SK-N-SH (cell line): ENCODE measurements at regions not wholly inside any gene's neighbourhood (a gene's known extent, or its start where the extent isn't known, plus 50 kb on each side); places are given as distances from the start of the nearest gene placed in this dataset.

Experiments used
- EZH2phosphoT487 ChIP-seq: fragments of 200-600 bp; sonication (generic); IDR thresholded peaks from 2 replicates; pipeline ENCODE4 v1.6.1; 2017; ENCODE audit warnings: low read depth, mixed run types, mild to moderate bottlenecking, antibody characterized with exemption, moderate library complexity, borderline replicate concordance
- FOXM1 ChIP-seq: IDR thresholded peaks from 2 replicates; pipeline ENCODE4 v1.4.0; 2012; ENCODE audit warnings: low read depth, mild to moderate bottlenecking
- MXI1 ChIP-seq: IDR thresholded peaks from 2 replicates; pipeline ENCODE4 v1.6.1; 2012; ENCODE audit warnings: mild to moderate bottlenecking, low read depth, low read length, improper control_type of control experiment
- NFIC ChIP-seq: IDR thresholded peaks from 2 replicates; pipeline ENCODE4 v1.4.0; 2012; ENCODE audit warnings: borderline replicate concordance
- NRF1 ChIP-seq: IDR thresholded peaks from 2 replicates; pipeline ENCODE4 v1.6.1; 2012; ENCODE audit warnings: low read depth, mild to moderate bottlenecking, low read length
- POLR2AphosphoS5 ChIP-seq: IDR thresholded peaks from 2 replicates; pipeline ENCODE4 v1.6.1; 2012; ENCODE audit warnings: low read depth, low read length
- YY1 ChIP-seq: IDR thresholded peaks from 2 replicates; pipeline ENCODE4 v1.4.0; 2012; ENCODE audit warnings: low read depth, mild to moderate bottlenecking
- TF ChIP-seq, protein P1 (sequence below): fragments of 200-600 bp; sonication (generic); IDR thresholded peaks from 2 replicates; pipeline ENCODE4 v1.6.1; 2017; ENCODE audit warnings: antibody characterized with exemption, mild to moderate bottlenecking, moderate library complexity
- TF ChIP-seq, protein P2 (sequence below): IDR thresholded peaks from 2 replicates; pipeline ENCODE4 v1.4.0; 2012; ENCODE audit warnings: low read depth

DNA sequence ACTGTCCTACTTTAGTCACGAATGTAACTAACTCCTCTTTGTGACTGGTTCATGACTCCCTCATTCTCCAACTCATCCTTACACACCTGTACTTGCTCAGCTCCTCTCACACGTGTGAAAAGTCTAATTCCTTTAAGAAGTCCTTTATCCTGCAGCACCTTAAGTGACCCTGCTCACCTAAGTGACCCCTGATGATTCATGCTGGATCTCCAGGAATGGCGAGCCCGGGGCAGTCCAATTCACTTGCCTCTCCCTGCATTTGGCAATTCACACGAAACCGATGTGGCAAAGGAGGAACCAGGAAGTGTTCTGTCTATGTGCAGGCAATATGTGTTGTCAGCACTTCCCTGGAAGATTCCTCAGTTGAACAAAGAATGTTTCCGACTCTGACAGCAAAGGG is 189.8 kb upstream of the NABP1 start:
- TF ChIP-seq MXI1 = no peak
- TF ChIP-seq EZH2phosphoT487 = no peak
- no peak for TF ChIP-seq YY1
- no peak for TF ChIP-seq NFIC
- TF ChIP-seq, protein P1, sequence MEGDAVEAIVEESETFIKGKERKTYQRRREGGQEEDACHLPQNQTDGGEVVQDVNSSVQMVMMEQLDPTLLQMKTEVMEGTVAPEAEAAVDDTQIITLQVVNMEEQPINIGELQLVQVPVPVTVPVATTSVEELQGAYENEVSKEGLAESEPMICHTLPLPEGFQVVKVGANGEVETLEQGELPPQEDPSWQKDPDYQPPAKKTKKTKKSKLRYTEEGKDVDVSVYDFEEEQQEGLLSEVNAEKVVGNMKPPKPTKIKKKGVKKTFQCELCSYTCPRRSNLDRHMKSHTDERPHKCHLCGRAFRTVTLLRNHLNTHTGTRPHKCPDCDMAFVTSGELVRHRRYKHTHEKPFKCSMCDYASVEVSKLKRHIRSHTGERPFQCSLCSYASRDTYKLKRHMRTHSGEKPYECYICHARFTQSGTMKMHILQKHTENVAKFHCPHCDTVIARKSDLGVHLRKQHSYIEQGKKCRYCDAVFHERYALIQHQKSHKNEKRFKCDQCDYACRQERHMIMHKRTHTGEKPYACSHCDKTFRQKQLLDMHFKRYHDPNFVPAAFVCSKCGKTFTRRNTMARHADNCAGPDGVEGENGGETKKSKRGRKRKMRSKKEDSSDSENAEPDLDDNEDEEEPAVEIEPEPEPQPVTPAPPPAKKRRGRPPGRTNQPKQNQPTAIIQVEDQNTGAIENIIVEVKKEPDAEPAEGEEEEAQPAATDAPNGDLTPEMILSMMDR = no peak
- no peak for TF ChIP-seq FOXM1
- TF ChIP-seq NRF1 = no peak
- TF ChIP-seq, protein P2, sequence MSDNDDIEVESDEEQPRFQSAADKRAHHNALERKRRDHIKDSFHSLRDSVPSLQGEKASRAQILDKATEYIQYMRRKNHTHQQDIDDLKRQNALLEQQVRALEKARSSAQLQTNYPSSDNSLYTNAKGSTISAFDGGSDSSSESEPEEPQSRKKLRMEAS = no peak
- TF ChIP-seq POLR2AphosphoS5 = no peak
